ENCODE measurements at regions not wholly inside any gene's neighbourhood (a gene's known extent, or its start where the extent isn't known, plus 50 kb on each side); places are given as distances from the start of the nearest gene placed in this dataset.
A peak's percentile ranks its signal among the peaks of the same experiment; 100 is the strongest.

- H3K27ac Mint-ChIP-seq, result no peak overlapping the region
- no peak for DNase-seq (ENCODE audit: extremely low spot score, unreplicated experiment)
- H3K4me3 Mint-ChIP-seq, result no peak overlapping the region
- TF ChIP-seq CTCF (conservative IDR thresholded peaks at IDR 0.05), result no peak
- H3K36me3 Mint-ChIP-seq, result no peaks in the 10 kb centered on the region
- no peaks in the 10 kb centered on the region for H3K9me3 Mint-ChIP-seq
- no peaks in the 10 kb centered on the region for H3K4me1 Mint-ChIP-seq (ENCODE audit: unreplicated experiment)
- peaks cover 30% of the 10 kb centered on the region for H3K27me3 Mint-ChIP-seq
These were observed 58.0 kb upstream of the EFCAB3 start for GRCh38 chr17:62322313-62322712.

GRCh38 chr17:62321451-62321850 lies 58.9 kb upstream of the EFCAB3 start:
- Mint-ChIP-seq H3K27me3 (peaks cover 31% of the 10 kb centered on the region), H3K9me3 (no peaks in the 10 kb centered on the region), H3K27ac (no peak overlapping the region), H3K4me3 (no peak overlapping the region), H3K4me1 (ENCODE audit: unreplicated experiment) (no peaks in the 10 kb centered on the region), H3K36me3 (no peaks in the 10 kb centered on the region)
- no peak for TF ChIP-seq CTCF (conservative IDR thresholded peaks at IDR 0.05)
- DNase-seq (ENCODE audit: extremely low spot score, unreplicated experiment), result no peak

- Mint-ChIP-seq H3K4me1 (ENCODE audit: unreplicated experiment) (no peaks in the 10 kb centered on the region), H3K4me3 (no peak overlapping the region), H3K27ac (no peak overlapping the region), H3K36me3 (no peaks in the 10 kb centered on the region), H3K9me3 (no peaks in the 10 kb centered on the region), H3K27me3 (peaks cover 34% of the 10 kb centered on the region)
- TF ChIP-seq CTCF (conservative IDR thresholded peaks at IDR 0.05), result no peak
- no peak for DNase-seq (ENCODE audit: extremely low spot score, unreplicated experiment)
These were observed 60.5 kb upstream of the EFCAB3 start for GRCh38 chr17:62319846-62320245.

GRCh38 chr17:62309396-62309795 lies 71.0 kb upstream of the EFCAB3 start:
- Mint-ChIP-seq H3K4me1 (ENCODE audit: unreplicated experiment) (no peaks in the 10 kb centered on the region), H3K4me3 (no peak overlapping the region), H3K27ac (no peak overlapping the region), H3K27me3 (peaks cover 19% of the 10 kb centered on the region), H3K36me3 (no peaks in the 10 kb centered on the region), H3K9me3 (no peaks in the 10 kb centered on the region)
- no peak for DNase-seq (ENCODE audit: extremely low spot score, unreplicated experiment)
- TF ChIP-seq CTCF (conservative IDR thresholded peaks at IDR 0.05), result no peak

- no peak for TF ChIP-seq CTCF (conservative IDR thresholded peaks at IDR 0.05)
- H3K4me3 Mint-ChIP-seq, result no peak overlapping the region
- peak overlapping the region; percentile 2 for H3K27ac Mint-ChIP-seq
- no peaks in the 10 kb centered on the region for H3K9me3 Mint-ChIP-seq
- DNase-seq (ENCODE audit: extremely low spot score, unreplicated experiment), result no peak
- H3K27me3 Mint-ChIP-seq, result peaks cover 19% of the 10 kb centered on the region
- H3K36me3 Mint-ChIP-seq, result no peaks in the 10 kb centered on the region
- no peaks in the 10 kb centered on the region for H3K4me1 Mint-ChIP-seq (ENCODE audit: unreplicated experiment)
These were observed 73.2 kb upstream of the EFCAB3 start for GRCh38 chr17:62307196-62307595.

GRCh38 chr17:62303476-62303875 lies 76.9 kb upstream of the EFCAB3 start:
- H3K27ac Mint-ChIP-seq, result no peak overlapping the region
- no peaks in the 10 kb centered on the region for H3K4me1 Mint-ChIP-seq (ENCODE audit: unreplicated experiment)
- peaks cover 16% of the 10 kb centered on the region for H3K27me3 Mint-ChIP-seq
- no peak for TF ChIP-seq CTCF (conservative IDR thresholded peaks at IDR 0.05)
- H3K36me3 Mint-ChIP-seq, result no peaks in the 10 kb centered on the region
- no peak for DNase-seq (ENCODE audit: extremely low spot score, unreplicated experiment)
- H3K9me3 Mint-ChIP-seq, result no peaks in the 10 kb centered on the region
- H3K4me3 Mint-ChIP-seq, result no peak overlapping the region

Measured in type B pancreatic cell (in vitro differentiated cells).